ENCODE measurements at regions not wholly inside any gene's neighbourhood (a gene's known extent, or its start where the extent isn't known, plus 50 kb on each side); places are given as distances from the start of the nearest gene placed in this dataset.

DNA sequence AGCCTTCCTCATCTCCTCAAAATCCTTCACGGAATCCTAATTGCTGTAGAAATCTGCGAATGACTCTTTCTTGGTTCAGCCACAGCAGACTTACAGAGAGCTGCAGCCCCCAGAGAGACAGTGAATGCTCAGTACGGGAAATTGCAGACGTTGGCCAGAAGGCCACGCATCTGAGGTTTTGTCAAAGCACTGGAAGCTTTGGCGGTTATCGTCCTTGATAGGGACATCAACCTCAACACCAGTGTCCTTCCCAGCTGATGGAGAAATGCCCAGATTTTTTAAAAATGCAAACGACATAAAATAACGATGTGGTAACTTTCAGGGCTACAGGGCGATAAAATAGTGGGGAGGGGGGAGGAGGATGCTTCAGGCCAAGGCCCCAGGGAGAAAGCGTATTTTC lies 166.6 kb upstream of the CIBAR2 start:
- no peak overlapping the region for H2AFZ ChIP-seq
- 78% methylated on average over 11 of the region's 11 CpGs for WGBS (ENCODE audit: low lambda C conversion rate, missing lambda C conversion rate)
- H3K27me3 ChIP-seq = no peaks in the 10 kb centered on the region
- DNase-seq (ENCODE audit: low spot score) = no peak
- TF ChIP-seq, protein P1, sequence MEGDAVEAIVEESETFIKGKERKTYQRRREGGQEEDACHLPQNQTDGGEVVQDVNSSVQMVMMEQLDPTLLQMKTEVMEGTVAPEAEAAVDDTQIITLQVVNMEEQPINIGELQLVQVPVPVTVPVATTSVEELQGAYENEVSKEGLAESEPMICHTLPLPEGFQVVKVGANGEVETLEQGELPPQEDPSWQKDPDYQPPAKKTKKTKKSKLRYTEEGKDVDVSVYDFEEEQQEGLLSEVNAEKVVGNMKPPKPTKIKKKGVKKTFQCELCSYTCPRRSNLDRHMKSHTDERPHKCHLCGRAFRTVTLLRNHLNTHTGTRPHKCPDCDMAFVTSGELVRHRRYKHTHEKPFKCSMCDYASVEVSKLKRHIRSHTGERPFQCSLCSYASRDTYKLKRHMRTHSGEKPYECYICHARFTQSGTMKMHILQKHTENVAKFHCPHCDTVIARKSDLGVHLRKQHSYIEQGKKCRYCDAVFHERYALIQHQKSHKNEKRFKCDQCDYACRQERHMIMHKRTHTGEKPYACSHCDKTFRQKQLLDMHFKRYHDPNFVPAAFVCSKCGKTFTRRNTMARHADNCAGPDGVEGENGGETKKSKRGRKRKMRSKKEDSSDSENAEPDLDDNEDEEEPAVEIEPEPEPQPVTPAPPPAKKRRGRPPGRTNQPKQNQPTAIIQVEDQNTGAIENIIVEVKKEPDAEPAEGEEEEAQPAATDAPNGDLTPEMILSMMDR (IDR thresholded peaks at IDR 0.05; ENCODE audit: poor library complexity) = no peak
- TF ChIP-seq EZH2 (IDR thresholded peaks at IDR 0.05; ENCODE audit: borderline replicate concordance) (no peak), EZH2phosphoT487 (IDR thresholded peaks at IDR 0.05; ENCODE audit: low read depth, severe bottlenecking, unreplicated experiment) (no peak)
- H3K79me2 ChIP-seq = peaks cover 13% of the 10 kb centered on the region
- H3K4me2 ChIP-seq = no peak overlapping the region
- no peaks in the 10 kb centered on the region for H3K36me3 ChIP-seq (replicated peaks; ENCODE audit: insufficient read depth, low read depth)
- H3K27ac ChIP-seq = no peak overlapping the region
- H3K9me3 ChIP-seq (ENCODE audit: low read depth) = no peaks in the 10 kb centered on the region
- H3K4me1 ChIP-seq (ENCODE audit: insufficient read depth) = peaks cover under 1% of the 10 kb centered on the region
- H3K9me2 ChIP-seq (replicated peaks; ENCODE audit: insufficient read depth) = no peaks in the 10 kb centered on the region
- H4K20me1 ChIP-seq (ENCODE audit: insufficient read depth, poor library complexity, severe bottlenecking) = peaks cover 7% of the 10 kb centered on the region
- no peak overlapping the region for H3K4me3 ChIP-seq

DNA sequence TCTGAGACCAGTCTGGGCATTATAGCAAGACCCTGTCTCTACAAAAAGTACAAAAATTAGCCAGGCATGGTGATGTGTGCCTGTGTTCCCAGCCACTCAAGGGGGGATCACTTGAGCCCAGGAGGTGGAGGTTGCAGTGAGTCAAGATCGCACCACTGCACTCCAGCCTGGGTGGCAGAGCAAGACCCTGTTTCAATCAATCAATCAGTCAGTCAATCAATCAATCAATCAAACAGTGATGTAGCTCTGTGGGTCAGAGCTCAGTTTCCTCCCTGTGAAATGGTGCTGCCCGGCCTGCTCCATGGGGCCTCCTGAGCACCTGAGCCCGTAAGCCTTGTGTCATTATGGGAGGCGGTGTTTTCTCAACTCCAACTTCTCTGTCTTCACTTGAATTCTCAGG lies 167.1 kb upstream of the CIBAR2 start:
- Histone ChIP-seq H3K36me3 (replicated peaks; ENCODE audit: insufficient read depth, low read depth) (no peaks in the 10 kb centered on the region), H4K20me1 (ENCODE audit: insufficient read depth, poor library complexity, severe bottlenecking) (peaks cover 8% of the 10 kb centered on the region)

DNA sequence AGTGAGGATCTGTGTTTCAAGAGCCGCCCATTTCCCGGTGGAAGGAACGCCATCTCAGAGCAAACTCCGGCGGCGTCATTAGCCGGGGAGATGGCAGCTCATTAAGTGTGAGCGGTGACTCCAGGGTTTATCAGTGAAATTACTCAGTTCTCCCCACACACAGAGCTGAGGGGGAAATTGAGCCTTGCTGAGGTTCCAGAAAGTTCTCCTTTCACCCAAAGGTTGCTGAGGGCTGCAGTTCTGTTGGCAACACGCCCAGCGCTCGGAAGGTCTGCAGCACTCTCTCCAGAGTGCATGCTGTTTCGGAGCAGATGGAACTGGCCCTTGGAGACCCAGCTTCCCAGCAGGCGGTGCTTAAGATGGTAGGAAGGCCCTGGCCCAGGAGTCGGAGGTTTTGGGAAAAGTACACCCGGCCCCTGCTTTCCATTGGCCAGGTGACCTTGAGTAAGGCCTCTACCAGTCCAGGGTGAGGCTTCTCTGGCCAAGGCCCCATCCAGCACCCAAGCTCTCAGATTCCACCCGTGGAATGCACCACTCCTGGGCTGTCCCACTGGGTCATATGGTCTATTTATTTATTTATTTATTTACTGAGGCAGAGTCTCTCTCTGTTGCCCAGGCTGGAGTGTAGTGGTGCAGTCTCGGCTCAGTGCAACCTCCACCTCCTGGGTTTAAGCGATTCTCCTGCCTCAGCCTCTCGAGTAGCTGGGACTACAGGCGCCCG lies 167.7 kb upstream of the CIBAR2 start:
- Histone ChIP-seq H3K9me2 (replicated peaks; ENCODE audit: insufficient read depth) (no peaks in the 10 kb centered on the region), H3K36me3 (replicated peaks; ENCODE audit: insufficient read depth, low read depth) (no peaks in the 10 kb centered on the region), H3K79me2 (peaks cover 13% of the 10 kb centered on the region), H4K20me1 (ENCODE audit: insufficient read depth, poor library complexity, severe bottlenecking) (peaks cover 8% of the 10 kb centered on the region), H3K9me3 (ENCODE audit: low read depth) (no peaks in the 10 kb centered on the region), H3K27me3 (no peaks in the 10 kb centered on the region), H3K4me3 (no peak overlapping the region), H3K4me2 (no peak overlapping the region), H3K4me1 (ENCODE audit: insufficient read depth) (peaks cover 8% of the 10 kb centered on the region), H3K27ac (peak overlapping the region; percentile 28), H2AFZ (no peak overlapping the region)
- no peak for DNase-seq (ENCODE audit: low spot score)
- TF ChIP-seq, protein P1 (IDR thresholded peaks at IDR 0.05; ENCODE audit: poor library complexity) = no peak
- TF ChIP-seq EZH2 (IDR thresholded peaks at IDR 0.05; ENCODE audit: borderline replicate concordance) = no peak
- TF ChIP-seq EZH2phosphoT487 (IDR thresholded peaks at IDR 0.05; ENCODE audit: low read depth, severe bottlenecking, unreplicated experiment) = no peak
- WGBS (ENCODE audit: low lambda C conversion rate, missing lambda C conversion rate) = 84% methylated on average over 21 of the region's 21 CpGs

More for the DNA sequence above, 167.1 kb upstream of the CIBAR2 start:
- no peaks in the 10 kb centered on the region for H3K9me3 ChIP-seq (ENCODE audit: low read depth)
- H3K4me2 ChIP-seq = no peak overlapping the region
- H3K79me2 ChIP-seq = peaks cover 13% of the 10 kb centered on the region
- no peak overlapping the region for H2AFZ ChIP-seq
- DNase-seq (ENCODE audit: low spot score) = no peak
- H3K4me1 ChIP-seq (ENCODE audit: insufficient read depth) = peaks cover 6% of the 10 kb centered on the region
- TF ChIP-seq, protein P1 (IDR thresholded peaks at IDR 0.05; ENCODE audit: poor library complexity) = no peak
- TF ChIP-seq EZH2phosphoT487 (IDR thresholded peaks at IDR 0.05; ENCODE audit: low read depth, severe bottlenecking, unreplicated experiment) (no peak), EZH2 (IDR thresholded peaks at IDR 0.05; ENCODE audit: borderline replicate concordance) (no peak)
- H3K27ac ChIP-seq = peak overlapping the region; percentile 28
- no peaks in the 10 kb centered on the region for H3K9me2 ChIP-seq (replicated peaks; ENCODE audit: insufficient read depth)
- WGBS (ENCODE audit: low lambda C conversion rate, missing lambda C conversion rate) = 87% methylated on average over 4 of the region's 4 CpGs
- H3K4me3 ChIP-seq = no peak overlapping the region
- no peaks in the 10 kb centered on the region for H3K27me3 ChIP-seq

Measured in hepatocyte (in vitro differentiated cells).